HS-27A (cell line): ENCODE measurements at regions not wholly inside any gene's neighbourhood (a gene's known extent, or its start where the extent isn't known, plus 50 kb on each side); places are given as distances from the start of the nearest gene placed in this dataset.

Experiments
- DNase-seq: peaks from one replicate; pipeline ENCODE4 v3.0.0-alpha.2; 2012; ENCODE audit warnings: low read depth, missing footprints

GRCh38 chr15:97815835-97816234 lies 144.7 kb upstream of the ARRDC4 start:
- DNase-seq, result no peak

- DNase-seq, result no peak
Observed at GRCh38 chr15:97817276-97817890, 143.1 kb upstream of the ARRDC4 start.

- DNase-seq, result no peak
Observed at GRCh38 chr15:97836003-97836402, 124.5 kb upstream of the ARRDC4 start.

- DNase-seq, result no peak
Observed at GRCh38 chr15:97837896-97838295, 122.6 kb upstream of the ARRDC4 start.

- DNase-seq, result no peak
Observed at GRCh38 chr15:97838606-97839210, 121.8 kb upstream of the ARRDC4 start.

- DNase-seq, result no peak
Observed at GRCh38 chr15:97840501-97840900, 120.0 kb upstream of the ARRDC4 start.

GRCh38 chr15:97841558-97841957 lies 118.9 kb upstream of the ARRDC4 start:
- DNase-seq, result no peak

GRCh38 chr15:97849183-97849582 lies 111.3 kb upstream of the ARRDC4 start:
- DNase-seq, result no peak

- DNase-seq, result no peak
Observed at GRCh38 chr15:97858296-97858695, 102.2 kb upstream of the ARRDC4 start.

- no peak for DNase-seq
Observed at GRCh38 chr15:97861529-97862260, 98.8 kb upstream of the ARRDC4 start.

- no peak for DNase-seq
Observed at GRCh38 chr15:97866959-97867358, 93.5 kb upstream of the ARRDC4 start.

GRCh38 chr15:97867870-97868269 lies 92.6 kb upstream of the ARRDC4 start:
- DNase-seq, result no peak

GRCh38 chr15:97868981-97869380 lies 91.5 kb upstream of the ARRDC4 start:
- no peak for DNase-seq

- no peak for DNase-seq
Observed at GRCh38 chr15:97870771-97871170, 89.7 kb upstream of the ARRDC4 start.

GRCh38 chr15:97874139-97874538 lies 86.4 kb upstream of the ARRDC4 start:
- DNase-seq, result no peak

- DNase-seq, result no peak
Observed at GRCh38 chr15:97875025-97875512, 85.4 kb upstream of the ARRDC4 start.

GRCh38 chr15:97875513-97876280 lies 84.8 kb upstream of the ARRDC4 start:
- no peak for DNase-seq

GRCh38 chr15:97876281-97876675 lies 84.2 kb upstream of the ARRDC4 start:
- no peak for DNase-seq

- DNase-seq, result no peak
Observed at GRCh38 chr15:97881346-97881965, 79.0 kb upstream of the ARRDC4 start.

GRCh38 chr15:97884513-97885131 lies 75.9 kb upstream of the ARRDC4 start:
- no peak for DNase-seq

- no peak for DNase-seq
Observed at GRCh38 chr15:97890307-97890706, 70.2 kb upstream of the ARRDC4 start.
